Smooth muscle cell (in vitro differentiated cells): ENCODE measurements at regions not wholly inside any gene's neighbourhood (a gene's known extent, or its start where the extent isn't known, plus 50 kb on each side); places are given as distances from the start of the nearest gene placed in this dataset.
A peak's percentile ranks its signal among the peaks of the same experiment; 100 is the strongest.

Source experiments
- DNase-seq: peaks from one replicate; lab custom pipeline; 2025; ENCODE audit not compliant: unreplicated experiment; lab: John Stamatoyannopoulos, UW
- H2AFZ ChIP-seq: fragments of 200-600 bp; sonication (generic); 2 replicates; pipeline ENCODE4 v1.6.0; 2016; ENCODE audit warnings: antibody characterized with exemption, low read depth, mild to moderate bottlenecking
- H3F3A ChIP-seq: fragments of 200-600 bp; sonication (generic); 2 replicates; pipeline ENCODE4 v1.6.0; 2017; ENCODE audit warnings: antibody characterized with exemption, low read depth
- H3K27ac ChIP-seq: fragments of 200-600 bp; sonication (generic); 2 replicates; pipeline ENCODE4 v1.5.1; 2016; ENCODE audit warnings: low read depth, mild to moderate bottlenecking
- H3K27me3 ChIP-seq: fragments of 200-600 bp; sonication (generic); 2 replicates; pipeline ENCODE4 v1.6.1; 2016; ENCODE audit warnings: low read depth, mild to moderate bottlenecking
- H3K36me3 ChIP-seq: fragments of 200-600 bp; sonication (generic); 2 replicates; pipeline ENCODE4 v1.5.1; 2016; ENCODE audit warnings: low read depth
- H3K4me1 ChIP-seq: fragments of 200-600 bp; sonication (generic); 2 replicates; pipeline ENCODE4 v1.5.1; 2016; ENCODE audit warnings: low read depth
- H3K4me2 ChIP-seq: fragments of 200-600 bp; sonication (generic); 2 replicates; pipeline ENCODE4 v1.6.0; 2016; ENCODE audit warnings: mild to moderate bottlenecking
- H3K4me3 ChIP-seq: fragments of 200-600 bp; sonication (generic); 2 replicates; pipeline ENCODE4 v1.5.1; 2016; ENCODE audit warnings: mild to moderate bottlenecking
- H3K79me2 ChIP-seq: fragments of 200-600 bp; sonication (generic); 2 replicates; pipeline ENCODE4 v1.6.0; 2016; ENCODE audit warnings: low read depth, mild to moderate bottlenecking
- H3K9ac ChIP-seq: fragments of 200-600 bp; sonication (generic); 2 replicates; pipeline ENCODE4 v1.6.0; 2016; ENCODE audit warnings: low read depth
- H3K9me3 ChIP-seq: fragments of 200-600 bp; sonication (generic); replicated peaks from 2 replicates; pipeline ENCODE4 v1.5.1; 2016; ENCODE audit warnings: low read depth
- H4K20me1 ChIP-seq: fragments of 200-600 bp; sonication (generic); 2 replicates; pipeline ENCODE4 v1.6.0; 2016; ENCODE audit warnings: low read depth
- CTCF ChIP-seq: fragments of 200-600 bp; sonication (generic); IDR thresholded peaks from 2 replicates; pipeline ENCODE4 v1.5.1; 2017; ENCODE audit warnings: borderline replicate concordance, mild to moderate bottlenecking, antibody characterized with exemption; ENCODE audit not compliant: insufficient read depth, poor library complexity, severe bottlenecking
- WGBS: methylation state at CpG from one replicate; pipeline ENCODE4 v1.1.7; 2016; ENCODE audit warnings: low lambda C conversion rate; 5-methylcytosine and 5-hydroxymethylcytosine counted together

GRCh38 chr4:187780070-187780469 is 215.5 kb upstream of the ZFP42 start:
- Histone ChIP-seq H3K4me3 (no peak overlapping the region), H3K79me2 (no peaks in the 10 kb centered on the region), H2AFZ (no peak overlapping the region), H3F3A (no peaks in the 10 kb centered on the region), H3K27me3 (no peaks in the 10 kb centered on the region), H3K9me3 (no peaks in the 10 kb centered on the region), H3K36me3 (no peaks in the 10 kb centered on the region), H3K4me1 (peaks cover 5% of the 10 kb centered on the region), H4K20me1 (no peaks in the 10 kb centered on the region), H3K9ac (no peak overlapping the region), H3K27ac (no peak overlapping the region), H3K4me2 (no peak overlapping the region)
- TF ChIP-seq CTCF, result no peak
- 88% methylated on average over 2 of the region's 2 CpGs for WGBS
- DNase-seq, result no peak

GRCh38 chr4:187782286-187782824 is 213.2 kb upstream of the ZFP42 start:
- Histone ChIP-seq H4K20me1 (no peaks in the 10 kb centered on the region), H3K4me2 (no peak overlapping the region), H2AFZ (peak overlapping the region; percentile 45), H3K9me3 (no peaks in the 10 kb centered on the region), H3K4me1 (peaks cover 5% of the 10 kb centered on the region), H3F3A (no peaks in the 10 kb centered on the region), H3K36me3 (no peaks in the 10 kb centered on the region), H3K79me2 (no peaks in the 10 kb centered on the region), H3K27ac (no peak overlapping the region), H3K27me3 (no peaks in the 10 kb centered on the region), H3K9ac (no peak overlapping the region), H3K4me3 (no peak overlapping the region)
- no peak for DNase-seq
- TF ChIP-seq CTCF, result no peak
- 88% methylated on average over 4 of the region's 4 CpGs for WGBS

- H3K27ac ChIP-seq, result no peak overlapping the region
- no peaks in the 10 kb centered on the region for H4K20me1 ChIP-seq
- no peak overlapping the region for H3K9ac ChIP-seq
- H3K36me3 ChIP-seq, result no peaks in the 10 kb centered on the region
- no peak overlapping the region for H3K4me3 ChIP-seq
- no peak overlapping the region for H3K4me2 ChIP-seq
- H2AFZ ChIP-seq, result no peak overlapping the region
- no peaks in the 10 kb centered on the region for H3K27me3 ChIP-seq
- no peaks in the 10 kb centered on the region for H3K9me3 ChIP-seq
- H3K79me2 ChIP-seq, result no peaks in the 10 kb centered on the region
- H3F3A ChIP-seq, result no peaks in the 10 kb centered on the region
- no peaks in the 10 kb centered on the region for H3K4me1 ChIP-seq
- no peak for TF ChIP-seq CTCF
- DNase-seq, result no peak
Measured at GRCh38 chr4:187786190-187786589, 209.4 kb upstream of the ZFP42 start.

GRCh38 chr4:187789078-187789477 is 206.5 kb upstream of the ZFP42 start:
- H3K36me3 ChIP-seq, result no peaks in the 10 kb centered on the region
- no peak overlapping the region for H3K4me3 ChIP-seq
- H3K4me2 ChIP-seq, result no peak overlapping the region
- no peaks in the 10 kb centered on the region for H4K20me1 ChIP-seq
- H3K9ac ChIP-seq, result no peak overlapping the region
- no peaks in the 10 kb centered on the region for H3K4me1 ChIP-seq
- no peak for TF ChIP-seq CTCF
- no peak overlapping the region for H3K27ac ChIP-seq
- no peaks in the 10 kb centered on the region for H3K27me3 ChIP-seq
- H3K79me2 ChIP-seq, result no peaks in the 10 kb centered on the region
- no peaks in the 10 kb centered on the region for H3F3A ChIP-seq
- H3K9me3 ChIP-seq, result no peaks in the 10 kb centered on the region
- 85% methylated on average over 9 of the region's 9 CpGs for WGBS
- H2AFZ ChIP-seq, result no peak overlapping the region
- DNase-seq, result no peak
